ENCODE measurements at regions not wholly inside any gene's neighbourhood (a gene's known extent, or its start where the extent isn't known, plus 50 kb on each side); places are given as distances from the start of the nearest gene placed in this dataset.

- Histone ChIP-seq H3K79me2 (ENCODE audit: control insufficient read depth, insufficient read depth, low read length) (no peaks in the 10 kb centered on the region), H2AK5ac (ENCODE audit: low read length) (no peak overlapping the region), H4K8ac (ENCODE audit: low read depth, low read length) (no peak overlapping the region), H2BK15ac (replicated peaks; ENCODE audit: low read depth) (no peak overlapping the region), H3K4ac (ENCODE audit: low read depth, low read length) (no peak overlapping the region), H2BK120ac (ENCODE audit: low read depth, low read length) (no peak overlapping the region), H3K9ac (ENCODE audit: low read length) (no peak overlapping the region), H2BK5ac (ENCODE audit: low read length) (no peak overlapping the region), H3K79me1 (ENCODE audit: low read length) (no peaks in the 10 kb centered on the region), H3K4me1 (ENCODE audit: control insufficient read depth, low read depth, low read length) (no peaks in the 10 kb centered on the region), H3K4me3 (ENCODE audit: low read length) (no peak overlapping the region), H3K56ac (ENCODE audit: low read length) (no peak overlapping the region), H3K36me3 (ENCODE audit: control insufficient read depth, insufficient read depth, low read length) (no peaks in the 10 kb centered on the region), H3K18ac (ENCODE audit: low read length) (no peak overlapping the region), H4K5ac (ENCODE audit: low read length) (no peak overlapping the region), H3K4me2 (ENCODE audit: low read length) (no peak overlapping the region), H3K27me3 (ENCODE audit: insufficient read depth, low read length, poor library complexity) (no peaks in the 10 kb centered on the region), H3K27ac (ENCODE audit: low read depth, low read length) (no peak overlapping the region), H3K23ac (ENCODE audit: low read length) (no peak overlapping the region)
- WGBS (ENCODE audit: extremely low coverage, insufficient coverage, low lambda C conversion rate), result no CpG with 5 or more reads among the region's 2 CpGs
- no peak for DNase-seq
Measured at GRCh38 chr5:148760945-148761638, 65.3 kb upstream of the ADRB2 start.

GRCh38 chr5:148763996-148764395 lies 62.4 kb upstream of the ADRB2 start:
- Histone ChIP-seq H3K27ac (ENCODE audit: low read depth, low read length) (no peak overlapping the region), H3K18ac (ENCODE audit: low read length) (no peak overlapping the region), H3K79me2 (ENCODE audit: control insufficient read depth, insufficient read depth, low read length) (no peaks in the 10 kb centered on the region), H3K56ac (ENCODE audit: low read length) (no peak overlapping the region), H2BK5ac (ENCODE audit: low read length) (no peak overlapping the region), H3K36me3 (ENCODE audit: control insufficient read depth, insufficient read depth, low read length) (no peaks in the 10 kb centered on the region), H3K79me1 (ENCODE audit: low read length) (no peaks in the 10 kb centered on the region), H2BK120ac (ENCODE audit: low read depth, low read length) (no peak overlapping the region), H4K5ac (ENCODE audit: low read length) (no peak overlapping the region), H3K9ac (ENCODE audit: low read length) (no peak overlapping the region), H2BK15ac (replicated peaks; ENCODE audit: low read depth) (no peak overlapping the region), H2AK5ac (ENCODE audit: low read length) (no peak overlapping the region), H3K4me2 (ENCODE audit: low read length) (no peak overlapping the region), H3K4me1 (ENCODE audit: control insufficient read depth, low read depth, low read length) (no peaks in the 10 kb centered on the region), H3K27me3 (ENCODE audit: insufficient read depth, low read length, poor library complexity) (no peaks in the 10 kb centered on the region), H3K23ac (ENCODE audit: low read length) (no peak overlapping the region), H3K4me3 (ENCODE audit: low read length) (no peak overlapping the region), H4K8ac (ENCODE audit: low read depth, low read length) (no peak overlapping the region), H3K4ac (ENCODE audit: low read depth, low read length) (no peak overlapping the region)
- no CpG with 5 or more reads among the region's 1 CpG for WGBS (ENCODE audit: extremely low coverage, insufficient coverage, low lambda C conversion rate)
- no peak for DNase-seq

GRCh38 chr5:148765061-148765460 lies 61.4 kb upstream of the ADRB2 start:
- Histone ChIP-seq H4K8ac (ENCODE audit: low read depth, low read length) (no peak overlapping the region), H3K79me2 (ENCODE audit: control insufficient read depth, insufficient read depth, low read length) (no peaks in the 10 kb centered on the region), H3K56ac (ENCODE audit: low read length) (no peak overlapping the region), H3K4me1 (ENCODE audit: control insufficient read depth, low read depth, low read length) (no peaks in the 10 kb centered on the region), H3K4me2 (ENCODE audit: low read length) (no peak overlapping the region), H2BK120ac (ENCODE audit: low read depth, low read length) (no peak overlapping the region), H3K9ac (ENCODE audit: low read length) (no peak overlapping the region), H4K5ac (ENCODE audit: low read length) (no peak overlapping the region), H3K36me3 (ENCODE audit: control insufficient read depth, insufficient read depth, low read length) (no peaks in the 10 kb centered on the region), H3K23ac (ENCODE audit: low read length) (no peak overlapping the region), H3K79me1 (ENCODE audit: low read length) (no peaks in the 10 kb centered on the region), H3K18ac (ENCODE audit: low read length) (no peak overlapping the region), H3K27me3 (ENCODE audit: insufficient read depth, low read length, poor library complexity) (no peaks in the 10 kb centered on the region), H2BK5ac (ENCODE audit: low read length) (no peak overlapping the region), H2BK15ac (replicated peaks; ENCODE audit: low read depth) (no peak overlapping the region), H3K27ac (ENCODE audit: low read depth, low read length) (no peak overlapping the region), H3K4ac (ENCODE audit: low read depth, low read length) (no peak overlapping the region), H2AK5ac (ENCODE audit: low read length) (no peak overlapping the region), H3K4me3 (ENCODE audit: low read length) (no peak overlapping the region)
- no CpG with 5 or more reads among the region's 1 CpG for WGBS (ENCODE audit: extremely low coverage, insufficient coverage, low lambda C conversion rate)
- DNase-seq, result no peak

- Histone ChIP-seq H3K18ac (ENCODE audit: low read length) (no peak overlapping the region), H3K36me3 (ENCODE audit: control insufficient read depth, insufficient read depth, low read length) (no peaks in the 10 kb centered on the region), H2BK5ac (ENCODE audit: low read length) (no peak overlapping the region), H3K4me3 (ENCODE audit: low read length) (no peak overlapping the region), H3K56ac (ENCODE audit: low read length) (no peak overlapping the region), H3K4ac (ENCODE audit: low read depth, low read length) (no peak overlapping the region), H3K27ac (ENCODE audit: low read depth, low read length) (no peak overlapping the region), H2AK5ac (ENCODE audit: low read length) (no peak overlapping the region), H3K23ac (ENCODE audit: low read length) (no peak overlapping the region), H3K79me2 (ENCODE audit: control insufficient read depth, insufficient read depth, low read length) (no peaks in the 10 kb centered on the region), H3K9ac (ENCODE audit: low read length) (no peak overlapping the region), H4K5ac (ENCODE audit: low read length) (no peak overlapping the region), H2BK15ac (replicated peaks; ENCODE audit: low read depth) (no peak overlapping the region), H3K27me3 (ENCODE audit: insufficient read depth, low read length, poor library complexity) (no peaks in the 10 kb centered on the region), H3K79me1 (ENCODE audit: low read length) (no peaks in the 10 kb centered on the region), H3K4me1 (ENCODE audit: control insufficient read depth, low read depth, low read length) (no peaks in the 10 kb centered on the region), H3K4me2 (ENCODE audit: low read length) (no peak overlapping the region), H4K8ac (ENCODE audit: low read depth, low read length) (no peak overlapping the region), H2BK120ac (ENCODE audit: low read depth, low read length) (no peak overlapping the region)
- DNase-seq, result no peak
- WGBS (ENCODE audit: extremely low coverage, insufficient coverage, low lambda C conversion rate), result no CpG with 5 or more reads among the region's 5 CpGs
Measured at GRCh38 chr5:148768806-148769415, 57.5 kb upstream of the ADRB2 start.

GRCh38 chr5:148769941-148770340 lies 56.5 kb upstream of the ADRB2 start:
- H3K4ac ChIP-seq (ENCODE audit: low read depth, low read length), result no peak overlapping the region
- H3K56ac ChIP-seq (ENCODE audit: low read length), result no peak overlapping the region
- no peak overlapping the region for H3K27ac ChIP-seq (ENCODE audit: low read depth, low read length)
- H2AK5ac ChIP-seq (ENCODE audit: low read length), result no peak overlapping the region
- no peak overlapping the region for H2BK120ac ChIP-seq (ENCODE audit: low read depth, low read length)
- no peak overlapping the region for H2BK15ac ChIP-seq (replicated peaks; ENCODE audit: low read depth)
- H3K79me1 ChIP-seq (ENCODE audit: low read length), result no peaks in the 10 kb centered on the region
- H2BK5ac ChIP-seq (ENCODE audit: low read length), result no peak overlapping the region
- DNase-seq, result no peak
- H3K18ac ChIP-seq (ENCODE audit: low read length), result no peak overlapping the region
- H3K4me3 ChIP-seq (ENCODE audit: low read length), result no peak overlapping the region
- no peak overlapping the region for H4K5ac ChIP-seq (ENCODE audit: low read length)
- H3K9ac ChIP-seq (ENCODE audit: low read length), result no peak overlapping the region
- no peaks in the 10 kb centered on the region for H3K27me3 ChIP-seq (ENCODE audit: insufficient read depth, low read length, poor library complexity)
- peaks cover 2% of the 10 kb centered on the region for H3K4me1 ChIP-seq (ENCODE audit: control insufficient read depth, low read depth, low read length)
- H4K8ac ChIP-seq (ENCODE audit: low read depth, low read length), result no peak overlapping the region
- no peak overlapping the region for H3K4me2 ChIP-seq (ENCODE audit: low read length)
- H3K23ac ChIP-seq (ENCODE audit: low read length), result no peak overlapping the region
- no CpG with 5 or more reads among the region's 3 CpGs for WGBS (ENCODE audit: extremely low coverage, insufficient coverage, low lambda C conversion rate)
- H3K79me2 ChIP-seq (ENCODE audit: control insufficient read depth, insufficient read depth, low read length), result no peaks in the 10 kb centered on the region
- no peaks in the 10 kb centered on the region for H3K36me3 ChIP-seq (ENCODE audit: control insufficient read depth, insufficient read depth, low read length)

- Histone ChIP-seq H4K5ac (ENCODE audit: low read length) (no peak overlapping the region), H3K4me2 (ENCODE audit: low read length) (no peak overlapping the region), H3K4me3 (ENCODE audit: low read length) (no peak overlapping the region), H3K23ac (ENCODE audit: low read length) (no peak overlapping the region), H3K79me1 (ENCODE audit: low read length) (no peaks in the 10 kb centered on the region), H3K18ac (ENCODE audit: low read length) (no peak overlapping the region), H3K79me2 (ENCODE audit: control insufficient read depth, insufficient read depth, low read length) (no peaks in the 10 kb centered on the region), H3K27me3 (ENCODE audit: insufficient read depth, low read length, poor library complexity) (no peaks in the 10 kb centered on the region), H3K27ac (ENCODE audit: low read depth, low read length) (no peak overlapping the region), H4K8ac (ENCODE audit: low read depth, low read length) (no peak overlapping the region), H3K56ac (ENCODE audit: low read length) (no peak overlapping the region), H2BK5ac (ENCODE audit: low read length) (no peak overlapping the region), H2BK120ac (ENCODE audit: low read depth, low read length) (no peak overlapping the region), H2AK5ac (ENCODE audit: low read length) (no peak overlapping the region), H2BK15ac (replicated peaks; ENCODE audit: low read depth) (no peak overlapping the region), H3K4ac (ENCODE audit: low read depth, low read length) (no peak overlapping the region), H3K4me1 (ENCODE audit: control insufficient read depth, low read depth, low read length) (peaks cover 2% of the 10 kb centered on the region), H3K36me3 (ENCODE audit: control insufficient read depth, insufficient read depth, low read length) (no peaks in the 10 kb centered on the region), H3K9ac (ENCODE audit: low read length) (no peak overlapping the region)
- WGBS (ENCODE audit: extremely low coverage, insufficient coverage, low lambda C conversion rate), result no CpG with 5 or more reads among the region's 1 CpG
- no peak for DNase-seq
Measured at GRCh38 chr5:148774313-148774712, 52.1 kb upstream of the ADRB2 start.

Data from mesendoderm (in vitro differentiated cells).